ENCODE measurements at regions not wholly inside any gene's neighbourhood (a gene's known extent, or its start where the extent isn't known, plus 50 kb on each side); places are given as distances from the start of the nearest gene placed in this dataset.
A peak's percentile ranks its signal among the peaks of the same experiment; 100 is the strongest.

DNA sequence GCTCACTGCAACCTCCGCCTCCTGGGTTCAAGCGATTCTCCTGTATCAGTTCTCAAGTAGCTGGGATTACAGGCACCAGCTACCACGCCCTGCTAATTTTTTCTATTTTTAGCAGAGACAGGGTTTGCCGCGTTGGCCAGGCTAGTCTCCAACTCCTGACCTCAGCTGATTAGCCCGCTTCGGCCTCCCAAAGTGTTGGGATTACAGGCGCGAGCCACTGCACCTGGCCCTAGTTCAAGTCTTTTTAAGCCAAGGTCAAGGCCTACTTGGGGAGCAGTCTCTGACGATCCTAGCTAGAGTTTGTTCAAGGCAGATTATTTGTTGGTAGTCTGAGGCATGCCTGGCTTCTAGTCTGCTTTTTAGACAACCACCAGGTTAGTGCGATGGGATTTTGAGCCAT, 709.5 kb upstream of the COBL start:
- DNase-seq (no peak), ATAC-seq (no peak)
- intact Hi-C loops (cut with micrococcal nuclease), result no loop called here
- no peaks in the 10 kb centered on the region for H3K27me3 Mint-ChIP-seq
- Histone ChIP-seq H3K36me3 (ENCODE audit: control insufficient read depth in 2 of 3, insufficient read depth in 3 of 3, low read length in 3 of 3) (no peaks in the 10 kb centered on the region), H3K4me3 (ENCODE audit: low read length) (no peak overlapping the region), H3K4me1 (ENCODE audit: control insufficient read depth in 2 of 2, insufficient read depth in 2 of 2, low read length in 2 of 2) (no peaks in the 10 kb centered on the region), H3K27me3 (ENCODE audit: control insufficient read depth in 2 of 2, insufficient read depth in 2 of 2, low read length in 2 of 2) (no peaks in the 10 kb centered on the region), H3K27ac (ENCODE audit: low read depth, low read length) (no peak overlapping the region), H3K9me3 (ENCODE audit: control insufficient read depth in 2 of 3, low read length in 3 of 3) (no peaks in the 10 kb centered on the region)
- no peak overlapping the region for H3K4me3 Mint-ChIP-seq
- ChIA-PET POLR2A (no interaction called here), CTCF (no interaction called here)
- H3K9me3 Mint-ChIP-seq, result peaks cover 0 to 13% (median 4%) of the 10 kb centered on the region in 11 donors
- H3K4me1 Mint-ChIP-seq, result no peaks in the 10 kb centered on the region
- no peak overlapping the region for H3K27ac Mint-ChIP-seq
- no peaks in the 10 kb centered on the region for H3K36me3 Mint-ChIP-seq

DNA sequence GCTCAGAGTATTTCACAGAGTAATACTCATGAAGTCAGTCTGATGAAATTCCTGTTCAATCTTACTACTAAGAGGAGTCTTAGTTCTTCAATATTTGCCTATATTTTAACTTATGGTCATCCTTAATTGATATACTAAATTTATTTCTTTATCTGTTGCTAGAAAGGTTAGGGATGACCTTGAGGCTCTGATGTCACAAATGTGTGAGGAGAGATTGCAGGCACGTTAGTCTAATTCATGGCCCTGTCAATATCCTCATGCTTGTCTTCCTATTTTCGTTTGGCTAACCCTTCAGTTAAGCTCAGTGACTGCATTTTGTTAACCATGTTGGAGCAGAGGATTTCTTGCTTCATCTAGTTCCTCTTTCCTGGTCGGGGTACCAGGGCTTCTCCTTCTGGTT, 704.7 kb upstream of the COBL start:
- DNase-seq (no peak), ATAC-seq (no peak)
- H3K9me3 Mint-ChIP-seq, result peaks cover 0 to 8% (median 2%) of the 10 kb centered on the region in 11 donors
- no peaks in the 10 kb centered on the region for H3K4me1 ChIP-seq (ENCODE audit: control insufficient read depth in 2 of 2, insufficient read depth in 2 of 2, low read length in 2 of 2)
- H3K27me3 Mint-ChIP-seq, result no peaks in the 10 kb centered on the region
- ChIA-PET CTCF (no interaction called here), POLR2A (no interaction called here)
- no peak overlapping the region for H3K27ac Mint-ChIP-seq
- no peaks in the 10 kb centered on the region for H3K36me3 Mint-ChIP-seq
- H3K27ac ChIP-seq (ENCODE audit: low read depth, low read length), result no peak overlapping the region
- H3K9me3 ChIP-seq (ENCODE audit: control insufficient read depth in 2 of 3, low read length in 3 of 3), result no peaks in the 10 kb centered on the region
- H3K27me3 ChIP-seq (ENCODE audit: control insufficient read depth in 2 of 2, insufficient read depth in 2 of 2, low read length in 2 of 2), result no peaks in the 10 kb centered on the region
- no peaks in the 10 kb centered on the region for H3K4me1 Mint-ChIP-seq
- intact Hi-C loops (cut with micrococcal nuclease), result no loop called here
- no peak overlapping the region for H3K4me3 Mint-ChIP-seq
- H3K36me3 ChIP-seq (ENCODE audit: control insufficient read depth in 2 of 3, insufficient read depth in 3 of 3, low read length in 3 of 3), result no peaks in the 10 kb centered on the region
- H3K4me3 ChIP-seq (ENCODE audit: low read length), result no peak overlapping the region

- ATAC-seq (no peak), DNase-seq (no peak)
- Histone ChIP-seq H3K27me3 (ENCODE audit: control insufficient read depth in 2 of 2, insufficient read depth in 2 of 2, low read length in 2 of 2) (no peaks in the 10 kb centered on the region), H3K36me3 (ENCODE audit: control insufficient read depth in 2 of 3, insufficient read depth in 3 of 3, low read length in 3 of 3) (no peaks in the 10 kb centered on the region), H3K9me3 (ENCODE audit: control insufficient read depth in 2 of 3, low read length in 3 of 3) (no peaks in the 10 kb centered on the region), H3K27ac (ENCODE audit: low read depth, low read length) (no peak overlapping the region), H3K4me1 (ENCODE audit: control insufficient read depth in 2 of 2, insufficient read depth in 2 of 2, low read length in 2 of 2) (no peaks in the 10 kb centered on the region), H3K4me3 (ENCODE audit: low read length) (no peak overlapping the region)
- H3K27me3 Mint-ChIP-seq, result no peaks in the 10 kb centered on the region
- H3K4me1 Mint-ChIP-seq, result no peaks in the 10 kb centered on the region
- peaks cover 0 to 15% (median 2%) of the 10 kb centered on the region in 11 donors for H3K9me3 Mint-ChIP-seq
- no peaks in the 10 kb centered on the region for H3K36me3 Mint-ChIP-seq
- no peak overlapping the region for H3K27ac Mint-ChIP-seq
- POLR2A ChIA-PET, result no interaction called here
- intact Hi-C loops (cut with micrococcal nuclease), result no loop called here
- CTCF ChIA-PET, result no interaction called here
- H3K4me3 Mint-ChIP-seq, result peak overlapping the region in 1 of 10 donors; percentile 35
Measured at GRCh38 chr7:52018680-52019054, 702.1 kb upstream of the COBL start.

GRCh38 chr7:52017802-52018679, 701.4 kb upstream of the COBL start:
- ChIA-PET POLR2A (no interaction called here), CTCF (no interaction called here)
- intact Hi-C loops (cut with micrococcal nuclease), result no loop called here
- Mint-ChIP-seq H3K9me3 (peaks cover 0 to 15% (median 2%) of the 10 kb centered on the region in 11 donors), H3K27me3 (no peaks in the 10 kb centered on the region), H3K4me1 (no peaks in the 10 kb centered on the region), H3K36me3 (no peaks in the 10 kb centered on the region), H3K27ac (no peak overlapping the region), H3K4me3 (peak overlapping the region in 3 of 10 donors; percentile 14 to 35 (median 32))
- Histone ChIP-seq H3K27ac (ENCODE audit: low read depth, low read length) (no peak overlapping the region), H3K4me3 (ENCODE audit: low read length) (no peak overlapping the region), H3K36me3 (ENCODE audit: control insufficient read depth in 2 of 3, insufficient read depth in 3 of 3, low read length in 3 of 3) (no peaks in the 10 kb centered on the region), H3K9me3 (ENCODE audit: control insufficient read depth in 2 of 3, low read length in 3 of 3) (no peaks in the 10 kb centered on the region), H3K27me3 (ENCODE audit: control insufficient read depth in 2 of 2, insufficient read depth in 2 of 2, low read length in 2 of 2) (no peaks in the 10 kb centered on the region), H3K4me1 (ENCODE audit: control insufficient read depth in 2 of 2, insufficient read depth in 2 of 2, low read length in 2 of 2) (no peaks in the 10 kb centered on the region)
- ATAC-seq (no peak), DNase-seq (no peak)

DNA sequence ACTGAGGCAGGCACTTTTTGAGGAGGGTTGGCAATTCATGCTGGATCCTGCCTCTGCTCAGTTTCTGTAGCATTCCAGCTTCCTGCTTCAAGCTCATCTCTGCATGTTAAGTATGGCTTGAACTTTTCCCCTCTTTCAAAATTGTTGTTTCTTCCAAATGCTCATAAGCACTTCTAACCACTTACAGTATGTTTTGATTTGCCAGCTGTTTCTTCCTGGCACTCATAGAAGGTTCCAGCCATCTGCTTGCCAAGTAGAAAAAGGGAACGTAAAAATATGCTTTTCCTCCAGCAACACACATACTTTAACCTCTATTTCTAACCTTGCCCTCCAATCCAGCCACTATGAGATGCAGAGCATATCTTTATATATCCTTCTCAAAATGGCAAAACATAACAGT, 692.6 kb upstream of the COBL start:
- Histone ChIP-seq H3K4me1 (ENCODE audit: control insufficient read depth in 2 of 2, insufficient read depth in 2 of 2, low read length in 2 of 2) (no peaks in the 10 kb centered on the region), H3K36me3 (ENCODE audit: control insufficient read depth in 2 of 3, insufficient read depth in 3 of 3, low read length in 3 of 3) (no peaks in the 10 kb centered on the region), H3K27me3 (ENCODE audit: control insufficient read depth in 2 of 2, insufficient read depth in 2 of 2, low read length in 2 of 2) (no peaks in the 10 kb centered on the region), H3K27ac (ENCODE audit: low read depth, low read length) (no peak overlapping the region), H3K9me3 (ENCODE audit: control insufficient read depth in 2 of 3, low read length in 3 of 3) (no peaks in the 10 kb centered on the region), H3K4me3 (ENCODE audit: low read length) (no peak overlapping the region)
- no peak overlapping the region for H3K27ac Mint-ChIP-seq
- peaks cover 0 to 5% (median 0%) of the 10 kb centered on the region in 5 donors for H3K27me3 Mint-ChIP-seq
- POLR2A ChIA-PET, result no interaction called here
- no peaks in the 10 kb centered on the region for H3K36me3 Mint-ChIP-seq
- CTCF ChIA-PET, result no interaction called here
- H3K9me3 Mint-ChIP-seq, result peaks cover 3 to 19% (median 10%) of the 10 kb centered on the region in 11 donors
- H3K4me1 Mint-ChIP-seq, result no peaks in the 10 kb centered on the region
- ATAC-seq (no peak), DNase-seq (no peak)
- intact Hi-C loops (cut with micrococcal nuclease), result no loop called here
- H3K4me3 Mint-ChIP-seq, result no peak overlapping the region

DNA sequence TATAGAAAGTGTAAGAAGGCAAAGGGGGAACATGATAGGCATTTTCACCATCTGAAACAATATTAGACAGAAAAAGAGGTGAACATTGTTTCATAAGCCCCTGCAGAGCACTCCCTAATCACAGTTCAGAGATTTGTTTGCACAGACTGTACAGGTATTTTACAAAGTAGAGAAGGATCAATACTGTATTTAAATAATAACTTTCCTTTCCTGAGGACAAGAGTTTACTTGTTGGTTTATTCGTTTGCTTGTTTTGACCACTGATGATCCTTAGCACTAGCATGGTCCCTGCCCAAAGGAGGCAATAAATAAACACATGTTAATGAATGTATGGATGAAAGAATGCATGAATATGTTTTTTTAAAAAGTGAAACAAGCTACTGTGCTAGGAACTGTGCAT, 690.1 kb upstream of the COBL start:
- intact Hi-C loops (cut with micrococcal nuclease), result no loop called here
- no peaks in the 10 kb centered on the region for H3K9me3 ChIP-seq (ENCODE audit: control insufficient read depth in 2 of 3, low read length in 3 of 3)
- ATAC-seq (no peak), DNase-seq (no peak)
- CTCF ChIA-PET, result no interaction called here
- H3K27ac Mint-ChIP-seq, result no peak overlapping the region
- no peaks in the 10 kb centered on the region for H3K36me3 Mint-ChIP-seq
- no peak overlapping the region for H3K27ac ChIP-seq (ENCODE audit: low read depth, low read length)
- peaks cover 3 to 35% (median 12%) of the 10 kb centered on the region in 11 donors for H3K9me3 Mint-ChIP-seq
- no peaks in the 10 kb centered on the region for H3K36me3 ChIP-seq (ENCODE audit: control insufficient read depth in 2 of 3, insufficient read depth in 3 of 3, low read length in 3 of 3)
- no peaks in the 10 kb centered on the region for H3K4me1 ChIP-seq (ENCODE audit: control insufficient read depth in 2 of 2, insufficient read depth in 2 of 2, low read length in 2 of 2)
- no peaks in the 10 kb centered on the region for H3K27me3 ChIP-seq (ENCODE audit: control insufficient read depth in 2 of 2, insufficient read depth in 2 of 2, low read length in 2 of 2)
- no peak overlapping the region for H3K4me3 Mint-ChIP-seq
- no peak overlapping the region for H3K4me3 ChIP-seq (ENCODE audit: low read length)
- H3K27me3 Mint-ChIP-seq, result peaks cover 0 to 5% (median 0%) of the 10 kb centered on the region in 5 donors
- POLR2A ChIA-PET, result no interaction called here
- H3K4me1 Mint-ChIP-seq, result no peaks in the 10 kb centered on the region

DNA sequence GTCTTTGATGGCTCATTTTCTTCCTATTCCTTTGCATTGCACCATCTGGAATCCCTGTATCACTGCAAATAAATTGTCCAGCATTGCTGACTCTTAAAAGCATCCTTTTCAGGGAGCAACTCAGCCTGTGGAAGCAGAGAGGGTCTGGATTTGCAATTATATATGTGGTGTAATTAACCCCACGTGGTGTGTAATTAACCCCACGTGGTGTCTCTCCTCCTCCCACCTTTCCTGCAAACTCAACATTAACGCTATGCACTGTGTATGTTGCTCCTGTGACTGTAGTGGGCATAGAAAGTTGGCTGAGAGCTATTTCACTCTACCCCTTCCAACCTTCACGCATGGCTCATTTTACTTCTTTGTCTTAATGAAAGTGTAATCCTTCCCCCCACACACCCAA, 689.0 kb upstream of the COBL start:
- Mint-ChIP-seq H3K27ac (no peak overlapping the region), H3K27me3 (peaks cover 0 to 5% (median 0%) of the 10 kb centered on the region in 5 donors), H3K9me3 (peaks cover 3 to 46% (median 9%) of the 10 kb centered on the region in 11 donors), H3K36me3 (no peaks in the 10 kb centered on the region), H3K4me3 (no peak overlapping the region), H3K4me1 (no peaks in the 10 kb centered on the region)
- Histone ChIP-seq H3K27me3 (ENCODE audit: control insufficient read depth in 2 of 2, insufficient read depth in 2 of 2, low read length in 2 of 2) (no peaks in the 10 kb centered on the region), H3K9me3 (ENCODE audit: control insufficient read depth in 2 of 3, low read length in 3 of 3) (no peaks in the 10 kb centered on the region), H3K4me3 (ENCODE audit: low read length) (no peak overlapping the region), H3K4me1 (ENCODE audit: control insufficient read depth in 2 of 2, insufficient read depth in 2 of 2, low read length in 2 of 2) (no peaks in the 10 kb centered on the region), H3K36me3 (ENCODE audit: control insufficient read depth in 2 of 3, insufficient read depth in 3 of 3, low read length in 3 of 3) (no peaks in the 10 kb centered on the region), H3K27ac (ENCODE audit: low read depth, low read length) (no peak overlapping the region)
- CTCF ChIA-PET, result no interaction called here
- DNase-seq (no peak), ATAC-seq (no peak)
- POLR2A ChIA-PET, result no interaction called here
- intact Hi-C loops (cut with micrococcal nuclease), result no loop called here
